ENCODE measurements at regions not wholly inside any gene's neighbourhood (a gene's known extent, or its start where the extent isn't known, plus 50 kb on each side); places are given as distances from the start of the nearest gene placed in this dataset.

- no peak for DNase-seq
- in situ Hi-C loops (cut with MboI; ENCODE audit: low pct_unique_long_range_greater_than_20kb, low sequenced_read_pairs), result no loop called here
Measured at GRCh38 chr4:137711502-137711901, 179.2 kb upstream of the PCDH18 start.

- in situ Hi-C loops (cut with MboI; ENCODE audit: low pct_unique_long_range_greater_than_20kb, low sequenced_read_pairs), result no loop called here
- DNase-seq, result no peak
Measured at GRCh38 chr4:137707626-137708025, 175.3 kb upstream of the PCDH18 start.

- in situ Hi-C loops (cut with MboI; ENCODE audit: low pct_unique_long_range_greater_than_20kb, low sequenced_read_pairs), result no loop called here
- DNase-seq, result no peak
Measured at GRCh38 chr4:137707102-137707620, 174.9 kb upstream of the PCDH18 start.

GRCh38 chr4:137705171-137705783, 173.0 kb upstream of the PCDH18 start:
- DNase-seq, result peak; percentile 3
- in situ Hi-C loops (cut with MboI; ENCODE audit: low pct_unique_long_range_greater_than_20kb, low sequenced_read_pairs), result no loop called here

GRCh38 chr4:137703195-137703594, 170.9 kb upstream of the PCDH18 start:
- in situ Hi-C loops (cut with MboI; ENCODE audit: low pct_unique_long_range_greater_than_20kb, low sequenced_read_pairs), result no loop called here
- no peak for DNase-seq

GRCh38 chr4:137702512-137702911, 170.2 kb upstream of the PCDH18 start:
- in situ Hi-C loops (cut with MboI; ENCODE audit: low pct_unique_long_range_greater_than_20kb, low sequenced_read_pairs), result no loop called here
- no peak for DNase-seq

- in situ Hi-C loops (cut with MboI; ENCODE audit: low pct_unique_long_range_greater_than_20kb, low sequenced_read_pairs), result no loop called here
Measured at GRCh38 chr4:137701401-137701800, 169.1 kb upstream of the PCDH18 start.

GRCh38 chr4:137700751-137701150, 168.5 kb upstream of the PCDH18 start:
- DNase-seq, result no peak
- in situ Hi-C loops (cut with MboI; ENCODE audit: low pct_unique_long_range_greater_than_20kb, low sequenced_read_pairs), result no loop called here

More at GRCh38 chr4:137701401-137701800, 169.1 kb upstream of the PCDH18 start:
- no peak for DNase-seq

GRCh38 chr4:137700072-137700471, 167.8 kb upstream of the PCDH18 start:
- in situ Hi-C loops (cut with MboI; ENCODE audit: low pct_unique_long_range_greater_than_20kb, low sequenced_read_pairs), result no loop called here
- DNase-seq, result no peak

- DNase-seq, result no peak
- in situ Hi-C loops (cut with MboI; ENCODE audit: low pct_unique_long_range_greater_than_20kb, low sequenced_read_pairs), result no loop called here
Measured at GRCh38 chr4:137694138-137694537, 161.8 kb upstream of the PCDH18 start.

- no peak for DNase-seq
- in situ Hi-C loops (cut with MboI; ENCODE audit: low pct_unique_long_range_greater_than_20kb, low sequenced_read_pairs), result no loop called here
Measured at GRCh38 chr4:137693641-137694040, 161.3 kb upstream of the PCDH18 start.

GRCh38 chr4:137692205-137692604, 159.9 kb upstream of the PCDH18 start:
- in situ Hi-C loops (cut with MboI; ENCODE audit: low pct_unique_long_range_greater_than_20kb, low sequenced_read_pairs), result no loop called here

GRCh38 chr4:137688651-137689050, 156.4 kb upstream of the PCDH18 start:
- DNase-seq, result no peak
- in situ Hi-C loops (cut with MboI; ENCODE audit: low pct_unique_long_range_greater_than_20kb, low sequenced_read_pairs), result no loop called here

More at GRCh38 chr4:137692205-137692604, 159.9 kb upstream of the PCDH18 start:
- DNase-seq, result no peak

GRCh38 chr4:137685357-137685756, 153.1 kb upstream of the PCDH18 start:
- in situ Hi-C loops (cut with MboI; ENCODE audit: low pct_unique_long_range_greater_than_20kb, low sequenced_read_pairs), result no loop called here
- DNase-seq, result no peak

- in situ Hi-C loops (cut with MboI; ENCODE audit: low pct_unique_long_range_greater_than_20kb, low sequenced_read_pairs), result no loop called here
- no peak for DNase-seq
Measured at GRCh38 chr4:137681081-137681480, 148.8 kb upstream of the PCDH18 start.

GRCh38 chr4:137678796-137679195, 146.5 kb upstream of the PCDH18 start:
- no peak for DNase-seq
- in situ Hi-C loops (cut with MboI; ENCODE audit: low pct_unique_long_range_greater_than_20kb, low sequenced_read_pairs), result no loop called here

GRCh38 chr4:137677863-137678262, 145.6 kb upstream of the PCDH18 start:
- DNase-seq, result no peak
- in situ Hi-C loops (cut with MboI; ENCODE audit: low pct_unique_long_range_greater_than_20kb, low sequenced_read_pairs), result no loop called here

- no peak for DNase-seq
- in situ Hi-C loops (cut with MboI; ENCODE audit: low pct_unique_long_range_greater_than_20kb, low sequenced_read_pairs), result no loop called here
Measured at GRCh38 chr4:137676357-137676998, 144.2 kb upstream of the PCDH18 start.

- in situ Hi-C loops (cut with MboI; ENCODE audit: low pct_unique_long_range_greater_than_20kb, low sequenced_read_pairs), result no loop called here
- no peak for DNase-seq
Measured at GRCh38 chr4:137674066-137674465, 141.8 kb upstream of the PCDH18 start.

- in situ Hi-C loops (cut with MboI; ENCODE audit: low pct_unique_long_range_greater_than_20kb, low sequenced_read_pairs), result no loop called here
- DNase-seq, result no peak
Measured at GRCh38 chr4:137668885-137669545, 136.7 kb upstream of the PCDH18 start.

All from KBM-7 (cell line).